ENCODE measurements at regions not wholly inside any gene's neighbourhood (a gene's known extent, or its start where the extent isn't known, plus 50 kb on each side); places are given as distances from the start of the nearest gene placed in this dataset.

DNA sequence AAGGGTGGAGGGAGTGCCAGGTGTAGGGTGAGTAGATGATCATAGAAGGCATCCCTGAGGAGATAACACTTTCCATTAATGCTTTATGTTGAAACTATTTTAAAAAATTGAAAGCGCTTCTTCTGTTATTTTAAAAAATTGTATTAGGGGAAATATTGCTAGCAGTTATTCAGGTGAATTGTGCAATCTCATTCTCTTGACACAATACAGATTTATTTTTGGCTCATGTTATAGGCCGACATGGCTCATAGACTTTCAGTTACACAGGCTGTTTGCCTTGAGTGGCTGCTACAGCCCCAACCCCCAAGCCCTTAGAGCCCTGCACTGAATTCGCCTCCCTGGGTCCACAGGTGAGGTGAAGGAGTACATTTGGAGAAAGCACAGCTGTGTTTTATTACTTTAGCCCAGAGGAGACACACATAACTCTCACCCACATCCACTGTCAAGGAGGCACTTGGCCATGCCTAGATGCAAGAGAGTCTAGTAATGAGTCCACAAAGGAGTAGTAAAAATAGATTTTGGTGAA is 228.2 kb downstream of the RFPL4B start:
- Histone ChIP-seq H3K79me2 (ENCODE audit: low read length) (no peaks in the 10 kb centered on the region), H3K4me1 (ENCODE audit: low read length) (peaks cover 12% of the 10 kb centered on the region), H3K4me3 (ENCODE audit: low read length) (no peak overlapping the region), H2AFZ (ENCODE audit: low read length) (no peak overlapping the region), H3K9me2 (replicated peaks; ENCODE audit: insufficient read depth, low read length) (no peaks in the 10 kb centered on the region), H3K4me2 (ENCODE audit: low read depth, low read length, poor library complexity, severe bottlenecking) (no peak overlapping the region), H3K27me3 (ENCODE audit: low read length) (no peaks in the 10 kb centered on the region), H3K27ac (ENCODE audit: low read length) (no peak overlapping the region), H4K20me1 (ENCODE audit: insufficient read depth, low read depth, low read length) (no peaks in the 10 kb centered on the region), H3K36me3 (ENCODE audit: insufficient read depth, low read length) (no peaks in the 10 kb centered on the region), H3K9me3 (ENCODE audit: low read length) (no peaks in the 10 kb centered on the region), H3K9ac (ENCODE audit: low read length) (no peak overlapping the region)
- peak; percentile 42 for DNase-seq

DNA sequence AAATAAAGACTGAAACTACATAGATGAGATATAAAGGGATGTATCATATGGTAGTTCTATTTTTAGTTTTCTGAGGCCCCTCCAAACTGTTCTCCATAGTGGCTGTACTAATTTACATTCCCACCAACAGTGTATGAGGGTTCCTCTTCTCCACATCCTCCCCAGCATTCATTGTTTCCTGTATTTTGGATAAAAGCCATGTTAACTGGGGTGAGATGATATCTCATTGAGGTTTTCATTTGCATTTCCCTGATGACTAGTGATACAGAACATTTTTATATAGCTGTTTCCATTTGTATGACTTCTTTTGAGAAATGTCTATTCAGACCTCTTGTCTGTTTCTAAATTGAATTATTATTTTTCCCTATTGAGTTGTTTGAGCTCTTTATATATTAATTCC is 229.3 kb downstream of the RFPL4B start:
- H4K20me1 ChIP-seq (ENCODE audit: insufficient read depth, low read depth, low read length) = no peaks in the 10 kb centered on the region
- no peak overlapping the region for H2AFZ ChIP-seq (ENCODE audit: low read length)
- H3K27ac ChIP-seq (ENCODE audit: low read length) = no peak overlapping the region
- peaks cover 12% of the 10 kb centered on the region for H3K4me1 ChIP-seq (ENCODE audit: low read length)
- no peaks in the 10 kb centered on the region for H3K9me2 ChIP-seq (replicated peaks; ENCODE audit: insufficient read depth, low read length)
- no peak overlapping the region for H3K4me2 ChIP-seq (ENCODE audit: low read depth, low read length, poor library complexity, severe bottlenecking)
- H3K9ac ChIP-seq (ENCODE audit: low read length) = no peak overlapping the region
- DNase-seq = peak; percentile 41
- no peaks in the 10 kb centered on the region for H3K9me3 ChIP-seq (ENCODE audit: low read length)
- no peaks in the 10 kb centered on the region for H3K36me3 ChIP-seq (ENCODE audit: insufficient read depth, low read length)
- H3K4me3 ChIP-seq (ENCODE audit: low read length) = no peak overlapping the region
- no peaks in the 10 kb centered on the region for H3K27me3 ChIP-seq (ENCODE audit: low read length)
- H3K79me2 ChIP-seq (ENCODE audit: low read length) = no peaks in the 10 kb centered on the region

DNA sequence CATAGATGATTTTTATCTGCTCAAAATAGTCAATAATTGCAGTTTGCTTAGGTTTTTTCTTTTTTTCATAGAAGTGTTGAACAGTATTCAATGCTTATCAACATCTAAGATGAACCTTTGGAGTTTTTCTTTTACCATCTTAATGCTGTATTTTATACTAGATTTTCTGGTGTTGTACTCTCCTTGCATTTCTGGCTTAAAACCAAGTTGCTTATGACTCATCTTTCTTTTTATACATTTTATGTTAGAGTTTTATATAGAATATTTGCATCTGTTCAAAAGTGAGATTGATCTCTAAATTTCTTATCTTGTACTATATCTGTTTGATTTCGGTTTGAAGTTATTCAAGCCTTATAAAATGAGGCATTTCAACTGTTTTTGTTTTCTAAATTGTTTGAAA is 232.5 kb downstream of the RFPL4B start:
- H3K36me3 ChIP-seq (ENCODE audit: insufficient read depth, low read length) = no peaks in the 10 kb centered on the region
- H3K9me2 ChIP-seq (replicated peaks; ENCODE audit: insufficient read depth, low read length) = no peaks in the 10 kb centered on the region
- no peak overlapping the region for H3K27ac ChIP-seq (ENCODE audit: low read length)
- H3K4me3 ChIP-seq (ENCODE audit: low read length) = no peak overlapping the region
- H3K4me1 ChIP-seq (ENCODE audit: low read length) = peaks cover 12% of the 10 kb centered on the region
- no peaks in the 10 kb centered on the region for H3K79me2 ChIP-seq (ENCODE audit: low read length)
- H3K27me3 ChIP-seq (ENCODE audit: low read length) = no peaks in the 10 kb centered on the region
- no peaks in the 10 kb centered on the region for H3K9me3 ChIP-seq (ENCODE audit: low read length)
- no peak overlapping the region for H2AFZ ChIP-seq (ENCODE audit: low read length)
- no peak overlapping the region for H3K9ac ChIP-seq (ENCODE audit: low read length)
- no peak for DNase-seq
- H4K20me1 ChIP-seq (ENCODE audit: insufficient read depth, low read depth, low read length) = no peaks in the 10 kb centered on the region
- no peak overlapping the region for H3K4me2 ChIP-seq (ENCODE audit: low read depth, low read length, poor library complexity, severe bottlenecking)

DNA sequence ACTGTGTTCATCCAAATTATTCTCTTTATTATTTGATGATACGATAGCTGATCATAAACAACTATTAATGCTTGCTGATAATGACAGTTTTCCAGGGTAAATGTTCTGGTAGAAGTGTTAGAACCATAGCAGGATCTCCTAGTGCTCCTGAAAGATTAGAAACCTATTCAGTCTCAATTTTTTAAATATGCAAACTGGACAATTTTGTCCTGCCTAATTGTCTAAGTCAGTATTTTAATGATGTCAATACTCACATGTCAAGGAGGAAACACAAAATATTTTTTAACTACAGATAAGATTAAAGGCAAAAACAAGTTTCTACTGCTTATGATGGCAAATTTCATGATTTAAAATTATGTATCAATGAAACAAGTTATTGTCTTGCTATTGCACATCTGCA is 233.9 kb downstream of the RFPL4B start:
- no peak overlapping the region for H2AFZ ChIP-seq (ENCODE audit: low read length)
- no peak for DNase-seq

DNA sequence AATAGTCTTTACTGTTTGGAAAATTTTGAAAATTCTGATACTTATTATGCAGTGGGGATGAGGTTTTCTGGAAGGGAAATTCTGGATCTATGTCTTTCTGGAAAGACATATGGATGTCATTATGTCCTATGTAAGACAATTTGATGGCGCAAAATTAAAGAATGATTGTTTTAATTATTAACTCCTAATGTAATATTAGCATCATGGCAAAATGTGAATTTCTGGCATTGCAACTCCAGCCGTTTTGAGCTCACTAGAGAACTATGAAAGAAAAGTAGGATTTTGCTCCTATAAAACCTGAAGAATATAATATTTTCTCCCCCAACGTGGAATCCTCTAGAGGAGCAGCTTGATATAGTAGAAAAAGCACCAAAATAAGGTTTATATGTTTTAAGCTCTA is 243.2 kb downstream of the RFPL4B start:
- Histone ChIP-seq H4K20me1 (ENCODE audit: insufficient read depth, low read depth, low read length) (no peaks in the 10 kb centered on the region), H3K36me3 (ENCODE audit: insufficient read depth, low read length) (no peaks in the 10 kb centered on the region), H3K9me3 (ENCODE audit: low read length) (no peaks in the 10 kb centered on the region), H3K4me3 (ENCODE audit: low read length) (no peak overlapping the region), H3K9me2 (replicated peaks; ENCODE audit: insufficient read depth, low read length) (no peaks in the 10 kb centered on the region), H3K27me3 (ENCODE audit: low read length) (no peaks in the 10 kb centered on the region), H3K4me1 (ENCODE audit: low read length) (no peaks in the 10 kb centered on the region), H3K79me2 (ENCODE audit: low read length) (no peaks in the 10 kb centered on the region), H2AFZ (ENCODE audit: low read length) (no peak overlapping the region), H3K27ac (ENCODE audit: low read length) (no peak overlapping the region), H3K9ac (ENCODE audit: low read length) (no peak overlapping the region), H3K4me2 (ENCODE audit: low read depth, low read length, poor library complexity, severe bottlenecking) (no peak overlapping the region)
- no peak for DNase-seq

More for the DNA sequence above, 233.9 kb downstream of the RFPL4B start:
- no peak overlapping the region for H3K4me2 ChIP-seq (ENCODE audit: low read depth, low read length, poor library complexity, severe bottlenecking)
- peaks cover 8% of the 10 kb centered on the region for H3K4me1 ChIP-seq (ENCODE audit: low read length)
- no peak overlapping the region for H3K4me3 ChIP-seq (ENCODE audit: low read length)
- H3K79me2 ChIP-seq (ENCODE audit: low read length) = no peaks in the 10 kb centered on the region
- H3K9me3 ChIP-seq (ENCODE audit: low read length) = no peaks in the 10 kb centered on the region
- H3K27me3 ChIP-seq (ENCODE audit: low read length) = no peaks in the 10 kb centered on the region
- H3K9ac ChIP-seq (ENCODE audit: low read length) = no peak overlapping the region
- H3K36me3 ChIP-seq (ENCODE audit: insufficient read depth, low read length) = no peaks in the 10 kb centered on the region
- no peak overlapping the region for H3K27ac ChIP-seq (ENCODE audit: low read length)
- H3K9me2 ChIP-seq (replicated peaks; ENCODE audit: insufficient read depth, low read length) = no peaks in the 10 kb centered on the region
- H4K20me1 ChIP-seq (ENCODE audit: insufficient read depth, low read depth, low read length) = no peaks in the 10 kb centered on the region

DNA sequence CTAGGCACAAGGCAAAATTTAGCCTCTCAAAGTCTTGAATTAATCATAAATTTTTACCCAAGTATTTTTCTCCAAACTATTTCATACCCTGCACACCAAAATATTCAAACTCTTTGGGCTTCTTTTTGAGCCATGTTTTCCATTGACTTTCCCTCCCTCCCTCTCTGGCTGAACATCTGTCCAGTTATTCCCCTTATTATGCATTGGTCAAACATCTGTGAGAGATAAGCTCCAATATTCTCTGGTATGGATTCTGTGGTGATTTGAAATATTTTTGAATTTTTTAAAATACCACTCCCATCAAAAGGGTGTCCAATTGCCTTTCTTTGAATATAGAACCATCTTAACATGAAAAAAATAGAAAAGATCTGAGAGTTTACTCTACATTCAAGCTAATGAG is 244.2 kb downstream of the RFPL4B start:
- Histone ChIP-seq H3K79me2 (ENCODE audit: low read length) (no peaks in the 10 kb centered on the region), H3K4me3 (ENCODE audit: low read length) (no peak overlapping the region), H4K20me1 (ENCODE audit: insufficient read depth, low read depth, low read length) (no peaks in the 10 kb centered on the region), H3K4me1 (ENCODE audit: low read length) (no peaks in the 10 kb centered on the region), H3K36me3 (ENCODE audit: insufficient read depth, low read length) (no peaks in the 10 kb centered on the region), H3K9ac (ENCODE audit: low read length) (no peak overlapping the region), H3K27me3 (ENCODE audit: low read length) (no peaks in the 10 kb centered on the region), H2AFZ (ENCODE audit: low read length) (no peak overlapping the region), H3K4me2 (ENCODE audit: low read depth, low read length, poor library complexity, severe bottlenecking) (no peak overlapping the region), H3K9me3 (ENCODE audit: low read length) (no peaks in the 10 kb centered on the region), H3K27ac (ENCODE audit: low read length) (no peak overlapping the region), H3K9me2 (replicated peaks; ENCODE audit: insufficient read depth, low read length) (no peaks in the 10 kb centered on the region)
- DNase-seq = no peak

DNA sequence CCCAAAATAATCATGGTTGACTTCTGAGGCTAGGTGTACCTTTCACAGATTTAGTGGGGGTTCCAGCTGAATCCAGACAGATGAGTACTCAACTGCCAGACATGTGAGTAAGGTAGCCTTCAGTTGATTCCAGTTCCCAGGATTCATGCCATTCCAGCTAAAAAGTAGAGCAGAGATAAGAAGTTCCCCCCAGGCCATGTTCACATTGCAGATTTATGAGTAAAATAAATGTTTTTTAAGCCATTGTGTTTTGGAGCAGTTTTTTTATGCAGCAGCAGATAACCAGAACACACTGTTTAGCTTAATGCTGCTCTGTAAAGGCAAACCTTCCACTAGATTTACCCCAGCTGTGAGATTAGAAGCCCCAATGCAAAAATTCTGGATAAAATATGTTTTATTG is 245.0 kb downstream of the RFPL4B start:
- Histone ChIP-seq H3K27me3 (ENCODE audit: low read length) (no peaks in the 10 kb centered on the region), H3K79me2 (ENCODE audit: low read length) (no peaks in the 10 kb centered on the region), H3K4me3 (ENCODE audit: low read length) (no peak overlapping the region), H3K27ac (ENCODE audit: low read length) (no peak overlapping the region), H3K36me3 (ENCODE audit: insufficient read depth, low read length) (no peaks in the 10 kb centered on the region), H3K9me3 (ENCODE audit: low read length) (no peaks in the 10 kb centered on the region), H3K4me1 (ENCODE audit: low read length) (no peaks in the 10 kb centered on the region), H4K20me1 (ENCODE audit: insufficient read depth, low read depth, low read length) (no peaks in the 10 kb centered on the region), H3K9me2 (replicated peaks; ENCODE audit: insufficient read depth, low read length) (no peaks in the 10 kb centered on the region), H2AFZ (ENCODE audit: low read length) (no peak overlapping the region), H3K9ac (ENCODE audit: low read length) (no peak overlapping the region), H3K4me2 (ENCODE audit: low read depth, low read length, poor library complexity, severe bottlenecking) (no peak overlapping the region)
- DNase-seq = no peak

DNA sequence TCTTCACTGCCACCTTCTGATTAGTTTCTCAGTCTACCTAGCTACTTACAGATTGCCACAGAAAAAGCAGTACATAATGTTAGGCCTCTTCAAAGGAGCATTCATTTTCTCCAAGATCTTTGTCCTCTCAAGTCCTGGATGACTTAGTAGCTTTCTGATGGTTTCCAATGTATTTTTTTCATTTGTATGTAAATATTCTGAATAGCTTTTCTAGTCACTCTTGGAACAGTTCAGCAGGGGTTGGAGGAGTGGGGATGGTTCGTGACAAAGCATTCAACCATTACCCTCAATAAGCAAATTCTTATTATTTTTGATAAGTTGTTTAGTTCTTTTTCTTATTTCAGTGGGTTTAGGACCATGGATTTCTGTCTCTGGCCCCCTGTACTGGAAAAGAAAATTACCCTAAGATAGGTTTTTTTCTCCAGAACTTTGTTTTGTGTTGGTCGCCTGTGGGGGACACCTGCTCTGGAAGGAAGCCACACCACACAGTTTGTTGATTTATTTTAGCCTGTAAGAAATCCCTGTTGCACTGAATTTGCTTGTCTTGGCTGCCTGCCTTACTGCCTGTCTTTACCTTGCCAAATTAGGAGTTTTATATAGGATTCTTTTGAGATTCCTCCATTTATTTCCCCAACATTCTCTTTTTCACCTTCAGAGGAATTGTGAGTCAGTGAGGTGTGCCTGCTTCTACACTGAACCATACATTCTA is 247.9 kb downstream of the RFPL4B start:
- Histone ChIP-seq H3K79me2 (ENCODE audit: low read length) (no peaks in the 10 kb centered on the region), H4K20me1 (ENCODE audit: insufficient read depth, low read depth, low read length) (no peaks in the 10 kb centered on the region), H3K4me1 (ENCODE audit: low read length) (no peaks in the 10 kb centered on the region), H3K4me3 (ENCODE audit: low read length) (no peak overlapping the region), H3K27me3 (ENCODE audit: low read length) (no peaks in the 10 kb centered on the region), H2AFZ (ENCODE audit: low read length) (no peak overlapping the region), H3K9me3 (ENCODE audit: low read length) (no peaks in the 10 kb centered on the region), H3K27ac (ENCODE audit: low read length) (no peak overlapping the region), H3K9ac (ENCODE audit: low read length) (no peak overlapping the region), H3K9me2 (replicated peaks; ENCODE audit: insufficient read depth, low read length) (no peaks in the 10 kb centered on the region), H3K4me2 (ENCODE audit: low read depth, low read length, poor library complexity, severe bottlenecking) (no peak overlapping the region), H3K36me3 (ENCODE audit: insufficient read depth, low read length) (no peaks in the 10 kb centered on the region)
- DNase-seq = peak; percentile 44

Data from Karpas-422 (cell line).